HCT116 (cell line): ENCODE measurements at regions not wholly inside any gene's neighbourhood (a gene's known extent, or its start where the extent isn't known, plus 50 kb on each side); places are given as distances from the start of the nearest gene placed in this dataset.

ENCODE experiments used
- ATAC-seq: fragments of 200-7000 bp; cut with Tn5 transposase; 2 replicates; pipeline ENCODE4 v1.9.1; 2020; ENCODE audit warnings: mild to moderate bottlenecking, moderate library complexity
- BruUV-seq: library from RNA; stranded (reverse); fragments of 400-500 nt; replicated peaks from 2 replicates; lab custom pipeline; 2021; lab: Mats Ljungman, UMichigan
- CTCF ChIA-PET: fragments of 300-600 bp; sonication (Branson Sonifier 250); formaldehyde crosslinking; loops from one replicate; lab custom pipeline; 2021; ENCODE audit warnings: antibody characterized with exemption; lab: Charles Lee
- POLR2A ChIA-PET: fragments of 300-600, 350-600 bp; sonication (Branson Sonifier 250); formaldehyde crosslinking; loops from one replicate; lab custom pipeline; 2021; ENCODE audit warnings: antibody characterized with exemption; lab: Charles Lee
- RAD21 ChIA-PET, 2 experiments: fragments of 300-600 bp; sonication (Branson Sonifier 250); formaldehyde crosslinking; loops; one replicate each; lab custom pipeline; 2023; ENCODE audit warnings: low total read pairs in 2 of 2; ENCODE audit not compliant: uncharacterized antibody in 2 of 2, unreplicated experiment in 2 of 2, low non-redundant PET in 1 of 2; lab: Charles Lee
- DNase-seq: peaks from one replicate; pipeline ENCODE4 v3.0.0-alpha.2; 2010; ENCODE audit warnings: low read depth, low spot score
- H2AFZ ChIP-seq: fragments of 200-600 bp; shearing (Covaris generic), sonication (generic); 2 replicates; pipeline ENCODE4 v1.6.1; 2017; ENCODE audit warnings: low read depth, mixed run types, mixed read lengths, antibody characterized with exemption, low read length; ENCODE audit not compliant: poor library complexity, severe bottlenecking
- H3K27ac ChIP-seq: 2 replicates; pipeline ENCODE4 v1.5.1; 2012; ENCODE audit warnings: low read depth, low read length
- H3K27me3 ChIP-seq: fragments of 200-600 bp; sonication (generic); 2 replicates; pipeline ENCODE4 v1.6.1; 2016; ENCODE audit warnings: mixed run types, low read length, mixed read lengths; ENCODE audit not compliant: insufficient read depth
- H3K36me3 ChIP-seq, 2 experiments: fragments of 200-500 bp in 1 of 2; fragments of 200-600 bp in 1 of 2; sonication (Bioruptor generic) in 1 of 2; sonication (generic) in 1 of 2; 2 replicates each; pipeline versions ENCODE4 v1.5.1 to v1.6.1; 2014 to 2016; ENCODE audit warnings: low read length in 2 of 2, inconsistent platforms in 1 of 2, mixed read lengths in 1 of 2, mixed run types in 1 of 2; ENCODE audit not compliant: insufficient read depth in 2 of 2, control insufficient read depth in 1 of 2
- H3K4me1 ChIP-seq, 2 experiments: fragments of 200-600 bp in 1 of 2; sonication (generic) in 1 of 2; 2 replicates each; pipeline versions ENCODE4 v1.5.1 to v1.6.1; 2012 to 2017; ENCODE audit warnings: low read length in 2 of 2, inconsistent platforms in 1 of 2, mild to moderate bottlenecking in 1 of 2, mixed read lengths in 1 of 2, mixed run types in 1 of 2, moderate library complexity in 1 of 2; ENCODE audit not compliant: insufficient read depth in 2 of 2, control insufficient read depth in 1 of 2
- H3K4me2 ChIP-seq: fragments of 200-600 bp; sonication (generic); 2 replicates; pipeline ENCODE4 v1.6.1; 2017; ENCODE audit warnings: mixed run types, low read length, mixed read lengths
- H3K4me3 ChIP-seq, 2 experiments: fragments of 200-600 bp in 1 of 2; sonication (generic) in 1 of 2; replicated peaks in 1 of 2; 2 replicates each; pipeline ENCODE4 v1.5.1; 2011 to 2016; ENCODE audit warnings: low read length in 2 of 2, control low read depth in 1 of 2, low read depth in 1 of 2, mild to moderate bottlenecking in 1 of 2, mixed read lengths in 1 of 2, mixed run types in 1 of 2
- H3K79me2 ChIP-seq: fragments of 200-600 bp; sonication (generic); 2 replicates; pipeline ENCODE4 v1.6.1; 2017; ENCODE audit warnings: mild to moderate bottlenecking, mixed run types, low read length, moderate library complexity, mixed read lengths; ENCODE audit not compliant: insufficient read depth
- H3K9ac ChIP-seq: fragments of 200-600 bp; sonication (generic); 2 replicates; pipeline ENCODE4 v1.6.1; 2016; ENCODE audit warnings: low read length, mixed read lengths
- H3K9me2 ChIP-seq: fragments of 200-600 bp; sonication (generic), shearing (Covaris generic); 2 replicates; pipeline ENCODE4 v1.6.1; 2017; ENCODE audit warnings: mixed run types, mild to moderate bottlenecking, moderate library complexity; ENCODE audit not compliant: insufficient read depth
- H3K9me3 ChIP-seq, 2 experiments: fragments of 200-500 bp in 1 of 2; fragments of 200-600 bp in 1 of 2; sonication (Bioruptor generic) in 1 of 2; sonication (generic) in 1 of 2; 2 replicates each; pipeline ENCODE4 v1.6.1; 2014 to 2017; ENCODE audit warnings: low read length in 2 of 2, mixed read lengths in 2 of 2, inconsistent platforms in 1 of 2, low read depth in 1 of 2, mild to moderate bottlenecking in 1 of 2, mixed run types in 1 of 2, moderate library complexity in 1 of 2; ENCODE audit not compliant: control insufficient read depth in 1 of 2, insufficient read depth in 1 of 2
- H4K20me1 ChIP-seq: fragments of 200-600 bp; sonication (generic), shearing (Covaris generic); 2 replicates; pipeline ENCODE4 v1.6.1; 2017; ENCODE audit warnings: mixed run types, mild to moderate bottlenecking, moderate library complexity; ENCODE audit not compliant: insufficient read depth
- CEBPB ChIP-seq: IDR thresholded peaks from 2 replicates; pipeline ENCODE4 v1.6.1; 2012; ENCODE audit warnings: low read depth
- ELF1 ChIP-seq: IDR thresholded peaks from 2 replicates; pipeline ENCODE4 v1.6.1; 2012; ENCODE audit warnings: low read depth, borderline replicate concordance
- EZH2 ChIP-seq: fragments of 200-600 bp; sonication (generic); IDR thresholded peaks from 2 replicates; pipeline ENCODE4 v1.6.1; 2017; ENCODE audit warnings: antibody characterized with exemption, mixed run types
- EZH2phosphoT487 ChIP-seq: fragments of 200-600 bp; IDR thresholded peaks from 2 replicates; pipeline ENCODE4 v1.6.1; 2018; ENCODE audit warnings: antibody characterized with exemption, borderline replicate concordance
- FOSL1 ChIP-seq: IDR thresholded peaks from 2 replicates; pipeline ENCODE4 v1.6.1; 2012; ENCODE audit warnings: low read depth
- JUND ChIP-seq: IDR thresholded peaks from 2 replicates; pipeline ENCODE4 v1.6.1; 2012
- MAX ChIP-seq: IDR thresholded peaks from 2 replicates; pipeline ENCODE4 v1.6.1; 2012
- RAD21 ChIP-seq: IDR thresholded peaks from 2 replicates; pipeline ENCODE4 v1.6.1; 2012; ENCODE audit warnings: low read depth, mild to moderate bottlenecking
- REST ChIP-seq: IDR thresholded peaks from 2 replicates; pipeline ENCODE4 v1.6.1; 2012; ENCODE audit warnings: low read depth
- SP1 ChIP-seq: IDR thresholded peaks from 2 replicates; pipeline ENCODE4 v1.6.1; 2012; ENCODE audit warnings: low read depth
- SRF ChIP-seq: IDR thresholded peaks from 2 replicates; pipeline ENCODE4 v1.6.1; 2012; ENCODE audit warnings: low read depth
- TCF7L2 ChIP-seq: IDR thresholded peaks from 2 replicates; pipeline ENCODE4 v1.7.0; 2011; ENCODE audit warnings: borderline replicate concordance, inconsistent platforms; ENCODE audit not compliant: insufficient read depth, insufficient read length; ENCODE audit errors: extremely low read depth
- YY1 ChIP-seq: IDR thresholded peaks from 2 replicates; pipeline ENCODE4 v1.6.1; 2011; ENCODE audit warnings: low read length, low read depth, moderate library complexity, mild to moderate bottlenecking; ENCODE audit not compliant: insufficient replicate concordance; ENCODE audit errors: extremely low read depth
- ZBTB33 ChIP-seq: IDR thresholded peaks from 2 replicates; pipeline ENCODE4 v1.6.1; 2011; ENCODE audit warnings: mild to moderate bottlenecking, low read length, moderate library complexity; ENCODE audit not compliant: insufficient replicate concordance; ENCODE audit errors: extremely low read depth
- intact Hi-C: fragments of 100-400 bp; cut with micrococcal nuclease; formaldehyde crosslinking; loops from 2 replicates; pipeline ENCODE4 v1.10.0; 2022

- no peak overlapping the region for H3K4me3 ChIP-seq
- H3K27me3 ChIP-seq = no peaks in the 10 kb centered on the region
- no peaks in the 10 kb centered on the region for H3K9me3 ChIP-seq
- CTCF ChIA-PET = no interaction called here
- H3K27ac ChIP-seq = no peak overlapping the region
- H2AFZ ChIP-seq = no peak overlapping the region
- TF ChIP-seq EZH2phosphoT487 = no peak
- no peak for TF ChIP-seq SRF
- no peak for TF ChIP-seq JUND
- no peak for TF ChIP-seq CEBPB
- TF ChIP-seq RAD21 = no peak
- no peak for TF ChIP-seq MAX
- TF ChIP-seq FOSL1 = no peak
- no peak for TF ChIP-seq TCF7L2
- TF ChIP-seq SP1 = no peak
- TF ChIP-seq ELF1 = no peak
- H3K79me2 ChIP-seq = no peaks in the 10 kb centered on the region
- intact Hi-C loops = no loop called here
- H3K4me2 ChIP-seq = no peak overlapping the region
- no peaks in the 10 kb centered on the region for H3K4me1 ChIP-seq
- H3K9ac ChIP-seq = no peak overlapping the region
- H4K20me1 ChIP-seq = no peaks in the 10 kb centered on the region
- no peaks in the 10 kb centered on the region for H3K36me3 ChIP-seq
- no peak for DNase-seq
- POLR2A ChIA-PET = no interaction called here
- H3K9me2 ChIP-seq = no peaks in the 10 kb centered on the region
- no peak for ATAC-seq
- BruUV-seq = no TSS peak
- RAD21 ChIA-PET = no interaction called here
These were observed 266.9 kb upstream of the DIAPH2 start for GRCh38 chrX:96417695-96418094.

- ChIA-PET CTCF (no interaction called here), POLR2A (no interaction called here), RAD21 (no interaction called here)
- no peak for ATAC-seq
- Histone ChIP-seq H4K20me1 (no peaks in the 10 kb centered on the region), H3K27ac (no peak overlapping the region), H3K36me3 (no peaks in the 10 kb centered on the region), H3K9me3 (no peaks in the 10 kb centered on the region), H3K27me3 (no peaks in the 10 kb centered on the region), H3K4me3 (no peak overlapping the region), H2AFZ (no peak overlapping the region), H3K79me2 (no peaks in the 10 kb centered on the region), H3K4me1 (no peaks in the 10 kb centered on the region), H3K4me2 (no peak overlapping the region), H3K9ac (no peak overlapping the region), H3K9me2 (no peaks in the 10 kb centered on the region)
- intact Hi-C loops = no loop called here
- no peak for DNase-seq
- BruUV-seq = no TSS peak
- TF ChIP-seq JUND = no peak
- no peak for TF ChIP-seq CEBPB
- TF ChIP-seq ZBTB33 = no peak
- TF ChIP-seq YY1 = no peak
- TF ChIP-seq REST = no peak
- TF ChIP-seq EZH2 = no peak
- no peak for TF ChIP-seq SRF
These were observed 260.6 kb upstream of the DIAPH2 start for GRCh38 chrX:96424007-96424406.
